NCI-H146 treated with DMSO at 0.1 percent for 48 hours (cell line): ENCODE measurements at regions not wholly inside any gene's neighbourhood (a gene's known extent, or its start where the extent isn't known, plus 50 kb on each side); places are given as distances from the start of the nearest gene placed in this dataset.

ENCODE experiments used
- DNase-seq: peaks from one replicate; lab custom pipeline; 2025; ENCODE audit not compliant: unreplicated experiment; lab: John Stamatoyannopoulos, UW

DNA sequence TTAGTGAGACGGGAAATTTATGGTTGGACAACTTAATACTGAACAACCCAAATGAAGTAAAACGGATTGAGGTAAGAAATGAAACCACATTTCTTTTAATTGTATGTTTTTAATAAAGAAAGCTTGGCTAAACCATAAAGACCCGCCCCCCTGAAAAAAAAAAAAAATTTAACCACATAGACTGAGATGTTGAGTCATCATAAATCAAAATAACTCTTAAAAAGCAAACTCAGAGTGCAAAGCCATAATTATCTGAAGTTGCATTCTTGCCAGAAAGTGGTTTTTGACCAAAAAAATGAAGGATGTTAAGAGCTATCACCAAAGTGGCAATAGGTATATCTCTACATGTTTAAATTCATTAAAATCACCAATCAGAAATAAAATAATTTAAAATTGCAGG lies 101.8 kb upstream of the COL21A1 start:
- no peak for DNase-seq

- DNase-seq: peak; percentile 7
Measured at GRCh38 chr6:56348578-56348977, 101.2 kb upstream of the COL21A1 start.

DNA sequence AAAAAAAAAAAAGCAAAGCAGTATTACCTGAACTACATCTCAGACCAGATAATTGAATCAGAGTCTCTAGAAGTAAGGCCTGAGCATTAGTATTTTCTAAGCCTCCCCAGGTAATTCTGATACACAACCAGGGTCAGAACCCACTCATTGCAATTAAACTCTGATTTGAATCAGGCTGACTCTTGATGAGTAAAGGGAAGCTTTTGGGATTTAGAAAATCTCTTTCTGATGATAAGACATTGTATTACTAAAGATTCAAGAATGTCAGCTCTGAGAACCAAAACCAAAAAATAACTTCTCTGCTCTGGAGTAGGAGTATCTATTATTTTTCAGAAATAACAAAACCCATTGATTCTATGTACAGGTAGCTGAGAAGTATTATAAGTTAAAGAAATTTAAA lies 100.1 kb upstream of the COL21A1 start:
- no peak for DNase-seq

GRCh38 chr6:56346958-56347357 lies 99.6 kb upstream of the COL21A1 start:
- DNase-seq: no peak

DNA sequence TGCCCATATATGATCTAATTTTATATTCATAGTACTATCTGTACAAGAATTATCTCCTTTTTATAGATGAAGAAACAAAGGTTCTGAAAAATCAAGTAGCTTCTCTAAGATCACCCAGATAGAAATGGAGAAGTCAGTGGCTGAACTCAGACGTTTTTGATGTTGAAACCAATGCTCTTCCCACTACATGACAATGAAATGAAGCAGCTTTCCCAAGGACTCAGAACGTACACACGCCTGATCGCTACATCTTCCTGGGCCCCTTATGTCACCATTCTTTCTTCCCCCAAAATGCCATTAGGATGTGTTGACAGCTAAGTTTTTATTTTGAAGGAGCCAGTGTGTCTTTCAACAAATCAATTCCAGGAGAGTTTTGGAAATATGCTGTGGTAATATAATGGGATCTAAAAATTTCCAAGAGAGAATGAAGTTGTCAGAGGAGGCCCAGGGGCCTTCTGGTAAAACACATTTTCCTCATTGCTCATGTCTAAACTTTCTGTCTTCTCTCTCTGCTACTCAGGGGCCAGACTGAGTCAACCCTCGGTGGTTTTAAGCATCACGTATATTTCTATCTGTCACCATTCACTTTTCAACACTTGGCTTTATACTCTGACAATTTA lies 98.1 kb upstream of the COL21A1 start:
- no peak for DNase-seq

- no peak for DNase-seq
Measured at GRCh38 chr6:56343295-56343694, 95.9 kb upstream of the COL21A1 start.

DNA sequence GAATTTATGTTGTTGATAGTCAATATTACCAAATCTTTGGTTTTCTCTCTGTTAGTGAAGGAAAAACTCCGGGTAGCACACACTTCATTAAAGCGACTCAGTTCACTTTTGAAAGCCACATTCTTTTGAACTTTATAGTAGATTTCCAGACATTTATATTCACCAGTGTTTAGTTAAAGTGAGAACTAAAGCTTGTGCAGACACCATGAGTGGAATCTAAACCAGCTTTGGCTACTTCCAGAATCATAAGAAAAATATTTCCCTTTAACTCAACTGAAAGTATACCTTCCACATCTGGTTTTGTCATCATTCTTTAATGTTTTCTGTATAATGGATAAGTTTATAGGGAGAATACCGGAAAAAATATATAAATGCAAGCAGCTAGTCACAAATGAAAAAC lies 92.1 kb upstream of the COL21A1 start:
- no peak for DNase-seq

- no peak for DNase-seq
Measured at GRCh38 chr6:56335726-56336125, 88.3 kb upstream of the COL21A1 start.

GRCh38 chr6:56334937-56335336 lies 87.6 kb upstream of the COL21A1 start:
- DNase-seq: no peak

- no peak for DNase-seq
Measured at GRCh38 chr6:56329271-56330050, 82.1 kb upstream of the COL21A1 start.

- DNase-seq: no peak
Measured at GRCh38 chr6:56328728-56329090, 81.3 kb upstream of the COL21A1 start.

GRCh38 chr6:56327946-56328727 lies 80.8 kb upstream of the COL21A1 start:
- no peak for DNase-seq

- no peak for DNase-seq
Measured at GRCh38 chr6:56324396-56324795, 77.0 kb upstream of the COL21A1 start.

GRCh38 chr6:56318851-56319250 lies 71.5 kb upstream of the COL21A1 start:
- DNase-seq: no peak

DNA sequence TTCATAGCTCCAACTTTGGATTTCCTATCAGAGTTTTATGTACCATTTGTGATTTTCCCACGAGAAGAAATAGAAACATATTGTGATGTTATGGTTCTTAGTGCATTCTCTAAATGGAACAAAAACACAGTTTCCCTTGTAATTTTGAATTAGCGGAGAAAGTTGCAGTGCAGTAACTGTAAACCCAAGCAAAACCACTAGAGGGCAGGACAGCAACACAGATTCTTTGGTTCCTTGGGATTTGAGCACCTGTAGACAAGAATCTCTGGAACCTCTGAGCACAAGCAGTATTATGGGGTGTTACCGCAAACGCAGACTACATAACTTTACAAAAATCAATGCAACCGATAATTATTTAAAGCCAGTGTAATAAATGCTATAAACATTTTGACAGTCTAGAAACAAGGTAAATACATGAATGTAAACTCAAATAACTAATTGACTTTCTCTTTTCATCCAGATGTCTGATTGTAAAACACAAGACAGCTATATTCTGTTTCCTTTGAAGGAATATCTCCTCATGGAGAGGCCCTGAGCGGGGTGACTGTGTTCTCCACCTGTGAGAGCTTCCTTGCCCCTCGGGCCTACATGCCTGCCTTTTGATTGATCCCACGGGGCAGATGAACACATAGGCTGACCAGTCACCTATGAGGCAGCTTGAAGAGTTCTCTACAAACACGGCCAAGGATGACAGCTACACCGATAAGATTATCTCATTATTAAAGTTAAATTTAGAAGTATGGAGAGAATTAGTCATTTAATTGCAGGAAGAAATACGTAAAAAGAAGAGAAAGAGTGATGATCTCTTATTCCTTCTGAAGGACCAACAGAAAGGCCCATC lies 67.5 kb upstream of the COL21A1 start:
- DNase-seq: peak; percentile 11

GRCh38 chr6:56311533-56312448 lies 64.4 kb upstream of the COL21A1 start:
- DNase-seq: no peak

- DNase-seq: no peak
Measured at GRCh38 chr6:56311061-56311460, 63.7 kb upstream of the COL21A1 start.

DNA sequence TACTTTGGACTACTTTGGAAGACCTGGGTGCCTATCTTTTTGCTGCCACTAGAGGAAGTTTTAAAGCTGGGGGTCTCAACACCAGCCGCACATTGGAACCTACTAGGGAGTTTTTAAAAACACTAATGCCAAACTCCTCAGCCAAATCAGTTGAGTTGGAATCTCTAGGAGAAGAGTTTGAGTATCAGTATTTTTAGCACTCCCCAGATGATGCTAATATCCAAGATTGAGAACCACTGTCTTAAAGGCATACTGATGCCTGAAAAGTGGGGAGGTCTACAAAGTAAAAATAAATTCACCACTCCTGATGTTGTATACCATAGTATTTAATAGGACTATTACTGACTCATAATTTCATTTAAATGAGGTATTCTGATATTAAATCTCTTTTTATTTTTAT lies 62.9 kb upstream of the COL21A1 start:
- no peak for DNase-seq

DNA sequence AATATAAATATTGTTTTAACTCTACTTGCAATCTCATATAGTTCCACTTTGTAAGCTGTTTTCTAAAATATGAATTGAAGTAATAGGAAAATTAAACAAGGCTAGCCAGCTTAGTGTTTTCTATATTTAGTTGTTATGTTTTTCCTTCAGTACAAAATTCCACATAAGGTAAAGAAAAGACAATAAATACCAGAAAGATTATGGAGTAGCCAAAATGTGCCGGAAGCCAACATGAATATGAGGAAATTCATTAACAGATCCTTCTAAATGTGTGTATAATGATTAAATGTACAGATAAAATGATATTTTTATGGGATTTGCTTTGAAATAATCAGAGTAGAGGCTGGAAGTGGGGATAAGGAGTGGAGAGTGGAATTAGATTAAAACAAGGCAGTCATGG lies 52.5 kb upstream of the COL21A1 start:
- DNase-seq: no peak
